Osteoblast (primary cell): ENCODE measurements at regions not wholly inside any gene's neighbourhood (a gene's known extent, or its start where the extent isn't known, plus 50 kb on each side); places are given as distances from the start of the nearest gene placed in this dataset.

Experiments
- DNase-seq: peaks from one replicate; pipeline ENCODE4 v3.0.0; 2011; ENCODE audit warnings: low spot score, mixed read lengths; ENCODE audit not compliant: insufficient read length; ENCODE audit errors: missing footprints
- H2AFZ ChIP-seq: 2 replicates; pipeline ENCODE4 v1.6.0; 2011; ENCODE audit warnings: mild to moderate bottlenecking, low read length
- H3K27ac ChIP-seq: 2 replicates; pipeline ENCODE4 v1.5.1; 2011; ENCODE audit warnings: mild to moderate bottlenecking, low read depth, low read length, moderate library complexity
- H3K27me3 ChIP-seq: 2 replicates; pipeline ENCODE4 v1.6.0; 2012; ENCODE audit warnings: mild to moderate bottlenecking, control low read depth, inconsistent platforms, low read length, moderate library complexity; ENCODE audit not compliant: insufficient read depth
- H3K36me3 ChIP-seq: 2 replicates; pipeline ENCODE4 v1.5.1; 2011; ENCODE audit warnings: mild to moderate bottlenecking, low read length, control low read depth, moderate library complexity; ENCODE audit not compliant: insufficient read depth
- H3K4me1 ChIP-seq: 2 replicates; pipeline ENCODE4 v1.5.1; 2011; ENCODE audit warnings: mild to moderate bottlenecking, low read length, control low read depth, moderate library complexity; ENCODE audit not compliant: insufficient read depth
- H3K4me2 ChIP-seq: 2 replicates; pipeline ENCODE4 v1.6.0; 2011; ENCODE audit warnings: mild to moderate bottlenecking, low read length; ENCODE audit not compliant: insufficient read depth
- H3K4me3 ChIP-seq: fragments of 200-600 bp; sonication (generic); 3 replicates; pipeline ENCODE4 v1.5.1; 2012; ENCODE audit warnings: mild to moderate bottlenecking, low read length, inconsistent platforms; ENCODE audit not compliant: insufficient read depth
- H3K79me2 ChIP-seq: 2 replicates; pipeline ENCODE4 v1.6.0; 2012; ENCODE audit warnings: mild to moderate bottlenecking, low read length, control low read depth, inconsistent platforms; ENCODE audit not compliant: insufficient read depth
- H3K9me3 ChIP-seq: 2 replicates; pipeline ENCODE4 v1.5.1; 2011; ENCODE audit warnings: low read depth, low read length, control low read depth
- H4K20me1 ChIP-seq: 2 replicates; pipeline ENCODE4 v1.6.0; 2012; ENCODE audit warnings: mild to moderate bottlenecking, low read length, control low read depth; ENCODE audit not compliant: insufficient read depth
- TF ChIP-seq, protein P1 (sequence below): IDR thresholded peaks from 2 replicates; pipeline ENCODE4 v1.5.1; 2011; ENCODE audit warnings: mild to moderate bottlenecking, low read depth, low read length, moderate library complexity; ENCODE audit errors: extremely low read depth

DNA sequence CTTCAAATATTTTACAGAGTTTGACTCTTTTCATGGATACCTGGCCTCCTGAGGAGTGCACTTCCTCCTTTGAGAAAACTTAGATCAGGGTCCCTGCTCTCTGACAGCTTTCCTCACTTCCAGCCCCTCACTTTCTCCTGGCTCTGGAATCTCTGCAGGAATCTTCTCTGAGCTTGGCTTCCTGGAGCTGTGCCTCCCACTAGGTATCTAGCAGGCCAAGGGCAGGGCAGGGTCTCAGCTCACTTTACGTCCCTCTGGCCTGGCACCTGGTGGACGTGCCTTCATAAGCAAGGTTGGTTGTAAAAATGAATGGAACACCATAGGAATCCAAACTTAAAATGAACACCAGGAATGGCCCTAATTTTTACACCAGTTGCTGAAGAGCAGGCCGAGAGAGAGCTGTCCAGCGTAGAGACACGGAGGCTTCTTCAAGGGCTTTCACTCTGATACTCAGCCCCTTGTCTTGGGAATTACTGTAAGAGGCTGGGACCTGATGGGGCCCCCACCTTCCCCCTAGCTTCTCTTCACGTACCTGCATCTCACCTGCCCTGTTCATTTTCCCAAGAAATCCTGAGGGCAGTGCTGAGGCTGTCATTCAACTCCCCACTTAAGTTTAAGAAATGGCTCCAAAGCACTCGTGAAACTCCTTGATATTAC lies 426.9 kb upstream of the ID2 start:
- Histone ChIP-seq H4K20me1 (no peaks in the 10 kb centered on the region), H3K79me2 (no peaks in the 10 kb centered on the region), H3K4me2 (no peak overlapping the region), H3K36me3 (no peaks in the 10 kb centered on the region), H3K27me3 (no peaks in the 10 kb centered on the region), H3K4me3 (no peak overlapping the region), H3K9me3 (no peaks in the 10 kb centered on the region), H3K27ac (no peak overlapping the region), H2AFZ (no peak overlapping the region), H3K4me1 (no peaks in the 10 kb centered on the region)
- TF ChIP-seq, protein P1, sequence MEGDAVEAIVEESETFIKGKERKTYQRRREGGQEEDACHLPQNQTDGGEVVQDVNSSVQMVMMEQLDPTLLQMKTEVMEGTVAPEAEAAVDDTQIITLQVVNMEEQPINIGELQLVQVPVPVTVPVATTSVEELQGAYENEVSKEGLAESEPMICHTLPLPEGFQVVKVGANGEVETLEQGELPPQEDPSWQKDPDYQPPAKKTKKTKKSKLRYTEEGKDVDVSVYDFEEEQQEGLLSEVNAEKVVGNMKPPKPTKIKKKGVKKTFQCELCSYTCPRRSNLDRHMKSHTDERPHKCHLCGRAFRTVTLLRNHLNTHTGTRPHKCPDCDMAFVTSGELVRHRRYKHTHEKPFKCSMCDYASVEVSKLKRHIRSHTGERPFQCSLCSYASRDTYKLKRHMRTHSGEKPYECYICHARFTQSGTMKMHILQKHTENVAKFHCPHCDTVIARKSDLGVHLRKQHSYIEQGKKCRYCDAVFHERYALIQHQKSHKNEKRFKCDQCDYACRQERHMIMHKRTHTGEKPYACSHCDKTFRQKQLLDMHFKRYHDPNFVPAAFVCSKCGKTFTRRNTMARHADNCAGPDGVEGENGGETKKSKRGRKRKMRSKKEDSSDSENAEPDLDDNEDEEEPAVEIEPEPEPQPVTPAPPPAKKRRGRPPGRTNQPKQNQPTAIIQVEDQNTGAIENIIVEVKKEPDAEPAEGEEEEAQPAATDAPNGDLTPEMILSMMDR: no peak
- DNase-seq: no peak

DNA sequence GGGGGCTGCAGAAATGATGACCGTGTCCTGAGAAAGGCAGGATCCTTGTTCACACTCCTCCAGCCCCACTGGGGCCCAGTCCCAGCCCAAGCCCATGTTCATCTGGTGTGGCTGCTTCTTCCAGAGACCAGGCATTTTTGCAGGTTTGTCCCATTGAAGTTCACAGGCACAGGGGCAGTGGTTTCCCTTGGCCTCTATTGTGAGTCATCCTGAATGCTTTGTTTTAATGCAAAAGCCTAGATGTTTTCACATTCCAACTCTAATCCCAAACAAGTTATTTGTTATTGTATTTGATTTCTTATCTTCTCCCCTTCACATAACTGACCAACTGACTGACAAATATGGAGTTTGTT lies 426.4 kb upstream of the ID2 start:
- H3K36me3 ChIP-seq: no peaks in the 10 kb centered on the region
- H3K79me2 ChIP-seq: no peaks in the 10 kb centered on the region
- H3K27ac ChIP-seq: no peak overlapping the region
- peak; percentile 39 for DNase-seq
- TF ChIP-seq, protein P1: no peak
- no peaks in the 10 kb centered on the region for H3K27me3 ChIP-seq
- H3K4me1 ChIP-seq: no peaks in the 10 kb centered on the region
- no peak overlapping the region for H3K4me3 ChIP-seq
- H2AFZ ChIP-seq: no peak overlapping the region
- H3K4me2 ChIP-seq: no peak overlapping the region
- no peaks in the 10 kb centered on the region for H3K9me3 ChIP-seq
- no peaks in the 10 kb centered on the region for H4K20me1 ChIP-seq

DNA sequence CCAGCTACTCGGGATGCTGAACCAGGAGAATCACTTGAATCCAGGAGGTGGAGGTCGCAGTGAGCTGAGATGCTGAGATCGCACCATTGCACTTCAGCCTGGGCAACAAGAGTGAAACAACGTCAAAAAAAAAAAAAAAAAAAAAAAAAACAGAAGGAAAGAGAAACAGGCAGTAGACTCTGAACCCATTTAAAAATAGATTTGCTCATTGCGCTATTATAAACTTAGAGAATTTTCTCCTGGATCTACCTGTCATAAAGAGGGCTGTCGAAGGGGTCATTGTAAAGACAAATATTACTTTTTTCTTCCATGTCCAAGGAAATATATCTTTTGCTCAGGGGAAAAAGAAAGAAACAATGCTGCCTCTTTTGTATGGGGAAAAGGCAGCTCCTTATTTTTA lies 425.0 kb upstream of the ID2 start:
- no peaks in the 10 kb centered on the region for H3K27me3 ChIP-seq
- no peaks in the 10 kb centered on the region for H3K79me2 ChIP-seq
- TF ChIP-seq, protein P1: no peak
- H4K20me1 ChIP-seq: no peaks in the 10 kb centered on the region
- no peak overlapping the region for H3K27ac ChIP-seq
- no peak for DNase-seq
- H2AFZ ChIP-seq: no peak overlapping the region
- no peaks in the 10 kb centered on the region for H3K4me1 ChIP-seq
- H3K4me3 ChIP-seq: no peak overlapping the region
- H3K36me3 ChIP-seq: no peaks in the 10 kb centered on the region
- no peaks in the 10 kb centered on the region for H3K9me3 ChIP-seq
- H3K4me2 ChIP-seq: no peak overlapping the region

DNA sequence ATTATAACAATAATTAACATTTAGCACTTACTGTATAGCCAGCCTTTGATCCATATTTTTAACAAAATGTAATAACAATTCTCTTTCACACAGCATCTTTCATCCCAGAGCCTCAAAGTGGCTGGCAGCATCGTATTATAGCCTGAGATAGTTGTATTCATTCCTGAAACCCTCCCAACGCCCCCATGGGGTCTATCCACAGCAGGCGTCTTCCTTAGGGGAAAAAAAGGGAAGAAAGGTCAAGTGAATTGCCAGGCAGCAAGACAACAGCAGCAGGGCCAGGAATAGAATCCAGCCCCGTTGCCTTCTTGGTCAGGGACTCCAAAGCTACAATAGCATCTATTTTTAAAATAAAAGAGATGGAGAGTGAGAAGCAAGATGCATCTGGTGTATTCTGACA lies 424.4 kb upstream of the ID2 start:
- H3K4me2 ChIP-seq: no peak overlapping the region
- H3K36me3 ChIP-seq: no peaks in the 10 kb centered on the region
- H3K27me3 ChIP-seq: no peaks in the 10 kb centered on the region
- no peak overlapping the region for H2AFZ ChIP-seq
- H3K9me3 ChIP-seq: no peaks in the 10 kb centered on the region
- no peak overlapping the region for H3K4me3 ChIP-seq
- H3K79me2 ChIP-seq: no peaks in the 10 kb centered on the region
- TF ChIP-seq, protein P1: no peak
- no peaks in the 10 kb centered on the region for H3K4me1 ChIP-seq
- H3K27ac ChIP-seq: no peak overlapping the region
- H4K20me1 ChIP-seq: no peaks in the 10 kb centered on the region
- DNase-seq: no peak
